Right lobe of liver (tissue), 6 donors: ENCODE measurements at regions not wholly inside any gene's neighbourhood (a gene's known extent, or its start where the extent isn't known, plus 50 kb on each side); places are given as distances from the start of the nearest gene placed in this dataset.

Source experiments
- ATAC-seq, 4 donors: fragments of 200-7000 bp; cut with Tn5 transposase; one replicate each; pipeline ENCODE4 v1.9.1; 2020; ENCODE audit warnings: mild to moderate bottlenecking in 4 of 4, moderate library complexity in 4 of 4
- DNase-seq, 3 donors: peaks; one replicate each; pipeline ENCODE4 v3.0.0-alpha.2; 2020
- H3K27ac ChIP-seq, 3 donors: fragments of 200-600 bp; one replicate each; pipeline ENCODE4 v1.8.0; 2022
- H3K27me3 ChIP-seq, 2 donors: fragments of 200-600 bp; one replicate each; pipeline ENCODE4 v1.8.0; 2022
- H3K36me3 ChIP-seq, 4 donors: fragments of 200-600 bp; sonication (generic) in 1 of 4; one replicate each; pipeline versions ENCODE4 v1.5.1 to v1.8.0; 2017 to 2022; ENCODE audit warnings: control low read depth in 1 of 4
- H3K4me1 ChIP-seq, 4 donors: fragments of 200-600 bp; sonication (generic) in 1 of 4; one replicate each; pipeline versions ENCODE4 v1.5.1 to v1.8.0; 2017 to 2022; ENCODE audit warnings: control low read depth in 1 of 4
- H3K4me3 ChIP-seq, 3 donors: fragments of 200-600 bp; one replicate each; pipeline ENCODE4 v1.8.0; 2022
- H3K9me3 ChIP-seq, 4 donors: fragments of 200-600 bp; sonication (generic) in 1 of 4; one replicate each; pipeline versions ENCODE4 v1.5.1 to v1.8.0; 2017 to 2022; ENCODE audit warnings: control low read depth in 1 of 4
- POLR2A ChIP-seq: fragments of 450-650 bp; IDR thresholded peaks from one replicate; pipeline ENCODE4 v1.6.1; 2017; ENCODE audit warnings: antibody characterized with exemption, mild to moderate bottlenecking
- WGBS: methylation state at CpG from one replicate; pipeline ENCODE4 v1.1.6; 2018; ENCODE audit warnings: low coverage, low lambda C conversion rate; ENCODE audit not compliant: insufficient coverage; ENCODE audit errors: missing lambda C conversion rate; 5-methylcytosine and 5-hydroxymethylcytosine counted together
- intact Hi-C, 2 donors: fragments of 100-400 bp; cut with DNase I; formaldehyde crosslinking; loops; one replicate each; pipeline versions ENCODE4 v1.11.2 to v1.14.1; 2022
- TF ChIP-seq, protein P1 (sequence below), 4 donors: fragments of 200-600 bp in 3 of 4; fragments of 450-650 bp in 1 of 4; IDR thresholded peaks; one replicate each; pipeline versions ENCODE4 v1.5.1 to v1.8.0; 2016 to 2022; ENCODE audit warnings: antibody characterized with exemption in 4 of 4, mild to moderate bottlenecking in 2 of 4
- donor health status: DM: no; HTN: yes; CAD: no.
- donor health status: DM: no; HTN: no; CAD: no.
- donor health status: DM: no; HTN: no; CAD: no.
- donor health status: DM: no; HTN: yes; CAD: no.
- donor health status: DM: no; HTN: yes; CAD: no.

DNA sequence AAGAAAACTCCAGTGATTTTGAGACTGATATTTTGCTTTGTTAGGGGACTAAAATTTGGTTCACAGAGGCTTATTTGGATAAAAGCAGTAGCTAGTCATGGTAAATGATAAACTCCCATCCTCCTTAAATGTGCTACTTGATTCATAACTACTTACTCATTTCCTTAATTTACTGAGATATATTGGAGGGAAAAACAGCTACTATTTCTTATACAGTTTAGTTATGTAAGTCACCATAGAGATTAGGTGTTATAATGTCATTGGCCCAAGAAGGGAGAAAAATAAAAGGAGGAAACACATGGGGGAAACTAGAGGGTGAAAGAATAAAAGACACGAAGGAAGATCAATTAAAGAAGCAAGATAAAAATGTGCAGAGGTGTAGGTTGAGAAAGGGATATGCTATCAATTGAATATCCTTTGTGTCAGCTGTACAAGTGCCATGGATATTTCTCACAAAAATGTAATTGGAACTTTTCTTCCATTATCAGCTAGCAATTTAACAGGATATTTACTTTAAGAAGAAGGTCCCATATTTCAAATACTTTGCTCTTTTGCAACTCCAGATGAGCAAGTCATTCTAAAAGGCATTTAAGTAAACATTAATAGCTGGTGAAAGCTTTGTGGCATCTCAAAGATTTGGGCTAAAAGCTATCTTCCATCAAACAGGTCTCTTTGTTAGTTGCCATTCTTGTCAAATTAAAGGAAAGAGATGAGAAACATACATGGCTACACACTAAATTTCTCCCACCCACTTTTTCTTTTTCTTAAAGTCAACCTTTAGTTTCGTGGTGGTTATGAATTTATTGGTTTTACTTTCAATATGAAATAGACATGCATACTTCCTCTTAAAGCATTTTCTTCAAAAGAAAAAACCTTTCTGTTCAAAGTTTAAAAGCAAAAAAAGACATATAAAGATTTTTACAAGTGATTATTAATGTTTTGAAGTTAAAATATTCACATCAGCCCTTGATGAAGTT lies 439.5 kb downstream of the CCER1 start:
- Histone ChIP-seq H3K9me3 (no peaks in the 10 kb centered on the region), H3K4me1 (no peaks in the 10 kb centered on the region), H3K27ac (no peak overlapping the region), H3K27me3 (no peaks in the 10 kb centered on the region), H3K4me3 (no peak overlapping the region), H3K36me3 (no peaks in the 10 kb centered on the region)
- TF ChIP-seq, protein P1, sequence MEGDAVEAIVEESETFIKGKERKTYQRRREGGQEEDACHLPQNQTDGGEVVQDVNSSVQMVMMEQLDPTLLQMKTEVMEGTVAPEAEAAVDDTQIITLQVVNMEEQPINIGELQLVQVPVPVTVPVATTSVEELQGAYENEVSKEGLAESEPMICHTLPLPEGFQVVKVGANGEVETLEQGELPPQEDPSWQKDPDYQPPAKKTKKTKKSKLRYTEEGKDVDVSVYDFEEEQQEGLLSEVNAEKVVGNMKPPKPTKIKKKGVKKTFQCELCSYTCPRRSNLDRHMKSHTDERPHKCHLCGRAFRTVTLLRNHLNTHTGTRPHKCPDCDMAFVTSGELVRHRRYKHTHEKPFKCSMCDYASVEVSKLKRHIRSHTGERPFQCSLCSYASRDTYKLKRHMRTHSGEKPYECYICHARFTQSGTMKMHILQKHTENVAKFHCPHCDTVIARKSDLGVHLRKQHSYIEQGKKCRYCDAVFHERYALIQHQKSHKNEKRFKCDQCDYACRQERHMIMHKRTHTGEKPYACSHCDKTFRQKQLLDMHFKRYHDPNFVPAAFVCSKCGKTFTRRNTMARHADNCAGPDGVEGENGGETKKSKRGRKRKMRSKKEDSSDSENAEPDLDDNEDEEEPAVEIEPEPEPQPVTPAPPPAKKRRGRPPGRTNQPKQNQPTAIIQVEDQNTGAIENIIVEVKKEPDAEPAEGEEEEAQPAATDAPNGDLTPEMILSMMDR (IDR thresholded peaks at IDR 0.05), result no peak
- TF ChIP-seq POLR2A, result no peak
- 37% methylated on average over 2 of the region's 2 CpGs for WGBS
- DNase-seq (no peak), ATAC-seq (no peak)
- intact Hi-C loops, result no loop called here

DNA sequence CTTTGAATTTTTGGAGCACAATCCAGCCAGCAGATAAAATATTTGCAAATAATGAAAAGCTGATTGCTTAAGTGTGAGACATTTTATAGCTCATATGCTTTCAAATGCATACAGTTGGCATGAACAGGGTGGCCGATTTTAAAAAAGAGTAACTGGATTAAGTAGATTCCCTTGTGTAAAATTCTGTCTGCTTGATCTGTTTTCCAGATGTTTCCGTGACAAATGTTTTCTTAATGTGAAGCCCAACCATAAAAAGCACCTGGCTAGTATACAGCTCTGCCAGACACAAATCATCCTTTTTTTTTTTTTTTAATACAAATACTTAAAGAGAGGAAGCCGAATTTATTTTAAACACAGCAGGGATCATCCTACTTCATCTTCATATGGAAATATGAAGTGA lies 440.7 kb downstream of the CCER1 start:
- Histone ChIP-seq H3K27me3 (no peaks in the 10 kb centered on the region), H3K27ac (no peak overlapping the region), H3K4me1 (no peaks in the 10 kb centered on the region), H3K36me3 (no peaks in the 10 kb centered on the region), H3K9me3 (no peaks in the 10 kb centered on the region), H3K4me3 (no peak overlapping the region)
- TF ChIP-seq POLR2A, result no peak
- TF ChIP-seq, protein P1 (IDR thresholded peaks at IDR 0.05), result no peak
- DNase-seq (no peak), ATAC-seq (no peak)
- WGBS, result 68% methylated on average over 3 of the region's 3 CpGs
- intact Hi-C loops, result no loop called here

DNA sequence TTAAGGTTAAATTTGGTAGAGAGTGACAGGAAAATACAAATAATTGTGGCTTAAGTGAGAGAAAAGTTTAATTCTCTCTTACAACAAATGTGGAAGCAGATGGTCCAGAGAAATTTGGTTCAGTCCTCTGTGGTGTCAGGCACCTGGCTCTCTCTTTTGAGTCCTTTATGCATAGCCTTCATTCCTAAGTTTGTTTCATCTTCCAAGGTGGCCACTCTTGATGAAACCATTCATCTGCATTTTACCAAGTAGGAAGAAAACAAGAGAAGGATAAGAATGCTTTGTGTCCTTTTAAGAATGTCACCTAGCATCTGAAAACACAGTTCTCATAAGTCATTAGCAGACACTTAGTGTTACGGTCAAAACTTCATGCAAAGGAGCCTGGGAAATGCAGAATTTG lies 442.5 kb downstream of the CCER1 start:
- no peak overlapping the region for H3K4me3 ChIP-seq
- DNase-seq (no peak), ATAC-seq (no peak)
- H3K36me3 ChIP-seq, result no peaks in the 10 kb centered on the region
- no peak overlapping the region for H3K27ac ChIP-seq
- no peaks in the 10 kb centered on the region for H3K9me3 ChIP-seq
- no CpG with 5 or more reads among the region's 1 CpG for WGBS
- H3K27me3 ChIP-seq, result no peaks in the 10 kb centered on the region
- no peaks in the 10 kb centered on the region for H3K4me1 ChIP-seq
- no peak for TF ChIP-seq POLR2A
- intact Hi-C loops, result no loop called here

DNA sequence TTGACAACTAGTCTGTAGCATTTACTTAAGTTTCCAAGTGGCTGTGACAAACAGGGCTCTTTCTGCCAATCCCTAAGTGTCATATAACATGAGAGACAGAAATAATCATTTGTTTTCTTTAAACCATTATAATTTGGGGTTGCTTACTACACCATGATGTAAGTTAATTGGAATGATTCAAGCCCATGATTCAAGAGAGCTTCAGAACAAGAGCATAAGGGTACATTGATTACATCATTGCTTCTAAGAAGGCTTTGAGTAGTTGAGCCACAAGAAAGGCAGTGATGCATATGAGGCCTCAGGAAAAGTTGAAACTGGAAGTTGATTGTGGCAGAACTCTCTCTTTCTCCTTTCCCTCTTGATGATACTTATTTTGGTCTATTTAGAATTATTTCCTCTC lies 444.0 kb downstream of the CCER1 start:
- Histone ChIP-seq H3K27ac (no peak overlapping the region), H3K9me3 (no peaks in the 10 kb centered on the region), H3K36me3 (no peaks in the 10 kb centered on the region), H3K4me3 (no peak overlapping the region), H3K27me3 (no peaks in the 10 kb centered on the region), H3K4me1 (no peaks in the 10 kb centered on the region)
- DNase-seq (no peak), ATAC-seq (no peak)
- no peak for TF ChIP-seq POLR2A
- TF ChIP-seq, protein P1 (IDR thresholded peaks at IDR 0.05), result no peak
- intact Hi-C loops, result no loop called here

DNA sequence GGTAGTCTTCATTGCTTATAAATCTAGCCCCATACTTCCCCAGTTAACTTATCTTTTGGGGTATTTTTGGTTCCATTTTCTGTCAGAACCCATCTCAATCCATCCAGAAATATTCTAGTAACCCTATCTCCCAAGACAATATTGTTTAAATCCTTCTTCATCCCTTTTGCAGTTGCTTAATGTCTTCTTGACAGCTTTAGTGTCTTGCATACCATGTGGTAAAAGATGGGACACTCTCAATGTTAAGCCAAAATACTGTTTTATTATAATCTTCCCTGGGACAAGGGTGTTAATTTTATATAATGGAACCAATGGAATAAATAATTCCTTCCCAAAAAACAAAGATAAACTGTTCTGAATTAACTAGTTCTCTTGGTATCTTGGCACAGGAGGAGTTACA lies 450.2 kb downstream of the CCER1 start:
- TF ChIP-seq, protein P1 (IDR thresholded peaks at IDR 0.05), result no peak
- TF ChIP-seq POLR2A, result no peak
- no peak for ATAC-seq

More for the DNA sequence above, 450.2 kb downstream of the CCER1 start:
- intact Hi-C loops, result no loop called here
- Histone ChIP-seq H3K9me3 (no peaks in the 10 kb centered on the region), H3K4me1 (peaks cover 0 to 15% (median 6%) of the 10 kb centered on the region in 4 donors), H3K36me3 (no peaks in the 10 kb centered on the region), H3K4me3 (no peak overlapping the region), H3K27me3 (no peaks in the 10 kb centered on the region), H3K27ac (no peak overlapping the region)
- DNase-seq, result no peak
